OCI-LY7 (cell line): ENCODE measurements at regions not wholly inside any gene's neighbourhood (a gene's known extent, or its start where the extent isn't known, plus 50 kb on each side); places are given as distances from the start of the nearest gene placed in this dataset.
"Not testable (repeated sequence)": the region's sequence is repeated elsewhere in the genome, so short reads cannot be mapped to it uniquely, and the experiment has no call there.

ENCODE experiments used
- BruUV-seq: library from RNA; stranded (reverse); fragments of 400-500 nt; replicated peaks from 2 replicates; lab custom pipeline; 2021; lab: Mats Ljungman, UMichigan
- CTCF ChIA-PET: fragments of 300-600 bp; sonication (Branson Sonifier 250); formaldehyde crosslinking; loops from one replicate; lab custom pipeline; 2022; ENCODE audit warnings: antibody characterized with exemption; ENCODE audit not compliant: unreplicated experiment; lab: Charles Lee
- POLR2A ChIA-PET: fragments of 300-600 bp; sonication (Branson Sonifier 250); formaldehyde crosslinking; loops from one replicate; lab custom pipeline; 2022; ENCODE audit warnings: antibody characterized with exemption; lab: Charles Lee
- DNase-seq: peaks from one replicate; pipeline ENCODE4 v3.0.0-alpha.2; 2015; ENCODE audit warnings: low spot score
- H2AFZ ChIP-seq: fragments of 200-600 bp; sonication (generic), shearing (Covaris generic); 2 replicates; pipeline ENCODE4 v1.6.1; 2014; ENCODE audit warnings: mild to moderate bottlenecking, antibody characterized with exemption, low read length, moderate library complexity
- H3K27ac ChIP-seq: fragments of 200-600 bp; sonication (generic); 2 replicates; pipeline ENCODE4 v1.5.1; 2014; ENCODE audit warnings: mixed run types, low read depth, mild to moderate bottlenecking, moderate library complexity, low read length, inconsistent platforms; ENCODE audit not compliant: poor library complexity, severe bottlenecking
- H3K36me3 ChIP-seq: fragments of 200-600 bp; sonication (generic); 2 replicates; pipeline ENCODE4 v1.6.1; 2014; ENCODE audit warnings: mild to moderate bottlenecking, antibody characterized with exemption, low read length, moderate library complexity, mixed read lengths; ENCODE audit not compliant: insufficient read depth
- H3K4me1 ChIP-seq: fragments of 200-600 bp; sonication (generic); 2 replicates; pipeline ENCODE4 v1.5.1; 2014; ENCODE audit warnings: mild to moderate bottlenecking, low read length; ENCODE audit not compliant: insufficient read depth, poor library complexity, severe bottlenecking
- H3K4me2 ChIP-seq: fragments of 200-600 bp; sonication (generic); 2 replicates; pipeline ENCODE4 v1.6.1; 2014; ENCODE audit warnings: mild to moderate bottlenecking, low read length
- H3K4me3 ChIP-seq: fragments of 200-600 bp; sonication (generic); 2 replicates; pipeline ENCODE4 v1.5.1; 2014; ENCODE audit warnings: mild to moderate bottlenecking, low read depth, low read length; ENCODE audit not compliant: poor library complexity, severe bottlenecking
- H3K79me2 ChIP-seq: fragments of 200-600 bp; sonication (generic); 2 replicates; pipeline ENCODE4 v1.6.1; 2016; ENCODE audit warnings: low read depth, mild to moderate bottlenecking, low read length, moderate library complexity, mixed read lengths; ENCODE audit not compliant: insufficient read depth
- H3K9me2 ChIP-seq: fragments of 200-600 bp; sonication (generic); 2 replicates; pipeline ENCODE4 v1.6.1; 2016; ENCODE audit warnings: mild to moderate bottlenecking, low read length, mixed read lengths; ENCODE audit not compliant: insufficient read depth
- H3K9me3 ChIP-seq: fragments of 200-600 bp; sonication (generic); 2 replicates; pipeline ENCODE4 v1.6.1; 2014; ENCODE audit warnings: mild to moderate bottlenecking, mixed run types, low read length, mixed read lengths
- H4K20me1 ChIP-seq: fragments of 200-600 bp; sonication (generic); 2 replicates; pipeline ENCODE4 v1.6.1; 2014; ENCODE audit warnings: mild to moderate bottlenecking, antibody characterized with exemption, low read length, moderate library complexity, mixed read lengths; ENCODE audit not compliant: insufficient read depth
- EZH2phosphoT487 ChIP-seq: fragments of 200-600 bp; sonication (generic); IDR thresholded peaks from 2 replicates; pipeline ENCODE4 v1.6.1; 2018; ENCODE audit warnings: low read depth, borderline replicate concordance, mild to moderate bottlenecking, mixed run types, antibody characterized with exemption, low read length, moderate library complexity, mixed read lengths
- intact Hi-C: fragments of 100-400 bp; cut with micrococcal nuclease; formaldehyde crosslinking; loops from one replicate; pipeline ENCODE4 v1.10.0; 2022; ENCODE audit not compliant: unreplicated experiment
- TF ChIP-seq, protein P1 (sequence below): fragments of 200-600 bp; sonication (generic); conservative IDR thresholded peaks from 2 replicates; pipeline ENCODE4 v1.5.1; 2014; ENCODE audit warnings: mild to moderate bottlenecking, antibody characterized with exemption, low read length, moderate library complexity, mixed read lengths

DNA sequence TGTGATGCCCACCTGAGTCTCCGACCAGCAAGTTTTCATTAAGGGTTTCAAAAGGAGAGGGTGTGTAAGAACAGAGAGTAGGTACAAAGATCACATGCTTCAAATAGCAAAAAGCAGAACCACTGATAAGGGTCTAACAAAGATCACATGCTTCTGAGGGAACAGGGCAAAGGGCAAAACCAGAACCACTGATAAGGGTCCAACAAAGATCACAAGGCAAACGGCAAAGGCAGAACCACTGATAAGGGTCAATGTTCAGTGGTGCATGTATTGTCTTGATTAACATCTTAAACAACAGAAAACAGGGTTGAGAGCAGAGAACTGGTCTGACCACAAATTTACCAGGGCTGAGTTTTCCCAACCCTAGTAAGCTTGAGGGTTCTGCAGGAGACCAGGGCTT lies 145.8 kb upstream of the NBPF11 start:
- H3K27ac ChIP-seq, H3K36me3 ChIP-seq, H3K9me2 ChIP-seq, H4K20me1 ChIP-seq, CTCF ChIA-PET, H2AFZ ChIP-seq, POLR2A ChIA-PET, intact Hi-C loops, DNase-seq, H3K4me2 ChIP-seq, H3K79me2 ChIP-seq, H3K4me3 ChIP-seq, H3K9me3 ChIP-seq, BruUV-seq, H3K4me1 ChIP-seq: not testable (repeated sequence)

DNA sequence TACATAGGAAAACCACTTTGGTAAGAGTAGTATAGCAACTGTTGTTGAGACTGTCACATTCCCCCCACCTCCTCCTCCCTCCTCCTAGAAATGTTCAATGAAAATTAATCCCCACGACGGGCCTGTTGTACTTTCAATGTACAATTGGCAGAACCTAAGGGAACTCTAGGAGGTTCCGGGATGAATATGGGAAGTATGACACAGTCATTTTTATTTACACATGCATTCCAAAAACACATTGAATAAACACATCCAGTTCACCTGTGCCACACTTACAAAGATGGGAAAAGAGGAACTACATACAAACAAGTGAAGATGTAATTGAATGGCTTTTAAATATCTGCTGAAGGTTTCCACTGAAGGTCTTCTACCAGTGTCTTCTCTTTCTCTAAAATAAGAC lies 144.4 kb upstream of the NBPF11 start:
- H3K4me3 ChIP-seq: no peak overlapping the region
- H3K36me3 ChIP-seq: no peaks in the 10 kb centered on the region
- H3K27ac ChIP-seq: no peak overlapping the region
- no TSS peak for BruUV-seq
- no peaks in the 10 kb centered on the region for H3K9me3 ChIP-seq
- intact Hi-C loops: no loop called here
- POLR2A ChIA-PET: no interaction called here
- H2AFZ ChIP-seq: no peak overlapping the region
- CTCF ChIA-PET: no interaction called here
- TF ChIP-seq, protein P1, sequence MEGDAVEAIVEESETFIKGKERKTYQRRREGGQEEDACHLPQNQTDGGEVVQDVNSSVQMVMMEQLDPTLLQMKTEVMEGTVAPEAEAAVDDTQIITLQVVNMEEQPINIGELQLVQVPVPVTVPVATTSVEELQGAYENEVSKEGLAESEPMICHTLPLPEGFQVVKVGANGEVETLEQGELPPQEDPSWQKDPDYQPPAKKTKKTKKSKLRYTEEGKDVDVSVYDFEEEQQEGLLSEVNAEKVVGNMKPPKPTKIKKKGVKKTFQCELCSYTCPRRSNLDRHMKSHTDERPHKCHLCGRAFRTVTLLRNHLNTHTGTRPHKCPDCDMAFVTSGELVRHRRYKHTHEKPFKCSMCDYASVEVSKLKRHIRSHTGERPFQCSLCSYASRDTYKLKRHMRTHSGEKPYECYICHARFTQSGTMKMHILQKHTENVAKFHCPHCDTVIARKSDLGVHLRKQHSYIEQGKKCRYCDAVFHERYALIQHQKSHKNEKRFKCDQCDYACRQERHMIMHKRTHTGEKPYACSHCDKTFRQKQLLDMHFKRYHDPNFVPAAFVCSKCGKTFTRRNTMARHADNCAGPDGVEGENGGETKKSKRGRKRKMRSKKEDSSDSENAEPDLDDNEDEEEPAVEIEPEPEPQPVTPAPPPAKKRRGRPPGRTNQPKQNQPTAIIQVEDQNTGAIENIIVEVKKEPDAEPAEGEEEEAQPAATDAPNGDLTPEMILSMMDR: no peak
- no peak for TF ChIP-seq EZH2phosphoT487
- no peak overlapping the region for H3K4me2 ChIP-seq
- DNase-seq: no peak
- no peaks in the 10 kb centered on the region for H4K20me1 ChIP-seq
- H3K4me1 ChIP-seq: no peaks in the 10 kb centered on the region
- no peaks in the 10 kb centered on the region for H3K9me2 ChIP-seq
- H3K79me2 ChIP-seq: no peaks in the 10 kb centered on the region

DNA sequence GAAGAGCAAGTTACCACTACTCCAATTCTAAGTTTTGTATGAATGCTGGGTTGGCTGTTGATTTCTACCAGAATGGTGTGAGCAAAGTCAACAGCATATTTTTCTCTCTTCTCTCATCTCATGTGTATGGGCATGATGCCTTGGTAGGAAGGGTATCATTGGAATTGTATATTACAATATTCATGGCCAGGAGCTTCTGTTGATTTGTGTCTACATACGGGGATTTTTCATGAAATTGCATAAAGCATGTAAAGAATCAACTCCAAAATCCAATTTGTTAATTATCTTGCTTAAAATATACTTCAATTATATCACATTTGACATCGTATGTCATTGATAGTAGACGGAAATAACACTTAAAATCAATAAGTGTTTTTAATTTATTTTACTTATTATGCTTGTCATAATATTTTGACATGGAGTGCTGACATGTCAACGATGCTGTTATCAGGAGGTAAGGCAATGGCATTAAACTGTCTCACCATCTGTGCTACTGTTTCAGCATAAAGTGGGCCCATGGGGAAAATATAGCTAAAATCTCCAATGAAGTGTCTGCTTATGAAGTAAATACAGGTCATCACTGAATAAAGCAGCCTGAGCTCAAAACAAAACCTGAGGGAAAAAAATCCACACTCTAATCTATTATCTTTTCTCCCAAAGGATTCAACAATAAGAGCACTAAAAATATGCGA lies 142.2 kb upstream of the NBPF11 start:
- Histone ChIP-seq H3K4me3 (no peak overlapping the region), H3K9me3 (no peaks in the 10 kb centered on the region), H2AFZ (no peak overlapping the region), H3K4me1 (no peaks in the 10 kb centered on the region), H3K9me2 (no peaks in the 10 kb centered on the region), H3K79me2 (no peaks in the 10 kb centered on the region), H3K27ac (no peak overlapping the region), H3K36me3 (no peaks in the 10 kb centered on the region), H3K4me2 (no peak overlapping the region), H4K20me1 (no peaks in the 10 kb centered on the region)
- DNase-seq: no peak
- CTCF ChIA-PET: no interaction called here
- intact Hi-C loops: no loop called here
- BruUV-seq: no TSS peak
- TF ChIP-seq, protein P1: no peak
- TF ChIP-seq EZH2phosphoT487: no peak
- POLR2A ChIA-PET: no interaction called here
